HCT116 (cell line): ENCODE measurements at regions not wholly inside any gene's neighbourhood (a gene's known extent, or its start where the extent isn't known, plus 50 kb on each side); places are given as distances from the start of the nearest gene placed in this dataset.

Experiments used
- CEBPB ChIP-seq: IDR thresholded peaks from 2 replicates; pipeline ENCODE4 v1.6.1; 2012; ENCODE audit warnings: low read depth
- EGR1 ChIP-seq: IDR thresholded peaks from 2 replicates; pipeline ENCODE4 v1.6.1; 2012; ENCODE audit warnings: low read depth
- POLR2A ChIP-seq: IDR thresholded peaks from 2 replicates; pipeline ENCODE4 v1.7.0; 2011; ENCODE audit warnings: borderline replicate concordance; ENCODE audit not compliant: insufficient read depth, insufficient read length; ENCODE audit errors: extremely low read depth
- POLR2AphosphoS5 ChIP-seq: IDR thresholded peaks from 2 replicates; pipeline ENCODE4 v1.6.1; 2011; ENCODE audit warnings: mild to moderate bottlenecking, low read depth, low read length, moderate library complexity
- RAD21 ChIP-seq: IDR thresholded peaks from 2 replicates; pipeline ENCODE4 v1.6.1; 2012; ENCODE audit warnings: low read depth, mild to moderate bottlenecking
- SP1 ChIP-seq: IDR thresholded peaks from 2 replicates; pipeline ENCODE4 v1.6.1; 2012; ENCODE audit warnings: low read depth
- ZNF274 ChIP-seq: fragments of 200-500 bp; sonication (Bioruptor generic); IDR thresholded peaks from 2 replicates; pipeline ENCODE4 v1.6.1; 2014; ENCODE audit warnings: mild to moderate bottlenecking, low read depth, low read length, inconsistent platforms
- TF ChIP-seq, protein P1 (sequence below), 3 experiments: fragments of 200-600 bp in 1 of 3; sonication (generic) in 1 of 3; IDR thresholded peaks in 2 of 3; conservative IDR thresholded peaks in 1 of 3; 2 replicates each; pipeline ENCODE4 v1.5.1; 2012 to 2017; ENCODE audit warnings: low read depth in 2 of 3, low read length in 2 of 3, antibody characterized with exemption in 1 of 3, borderline replicate concordance in 1 of 3, control low read depth in 1 of 3, mild to moderate bottlenecking in 1 of 3, mixed read lengths in 1 of 3, mixed run types in 1 of 3, moderate library complexity in 1 of 3; ENCODE audit not compliant: insufficient read depth in 1 of 3
- TF ChIP-seq, protein P2 (sequence below): IDR thresholded peaks from 2 replicates; pipeline ENCODE4 v1.6.1; 2011; ENCODE audit warnings: mild to moderate bottlenecking, low read length, moderate library complexity; ENCODE audit not compliant: insufficient replicate concordance; ENCODE audit errors: extremely low read depth
- TF ChIP-seq, protein P3 (sequence below): IDR thresholded peaks from 2 replicates; pipeline ENCODE4 v1.6.1; 2012; ENCODE audit warnings: low read depth
- TF ChIP-seq, protein P4 (sequence below): IDR thresholded peaks from 2 replicates; pipeline ENCODE4 v1.6.1; 2012

DNA sequence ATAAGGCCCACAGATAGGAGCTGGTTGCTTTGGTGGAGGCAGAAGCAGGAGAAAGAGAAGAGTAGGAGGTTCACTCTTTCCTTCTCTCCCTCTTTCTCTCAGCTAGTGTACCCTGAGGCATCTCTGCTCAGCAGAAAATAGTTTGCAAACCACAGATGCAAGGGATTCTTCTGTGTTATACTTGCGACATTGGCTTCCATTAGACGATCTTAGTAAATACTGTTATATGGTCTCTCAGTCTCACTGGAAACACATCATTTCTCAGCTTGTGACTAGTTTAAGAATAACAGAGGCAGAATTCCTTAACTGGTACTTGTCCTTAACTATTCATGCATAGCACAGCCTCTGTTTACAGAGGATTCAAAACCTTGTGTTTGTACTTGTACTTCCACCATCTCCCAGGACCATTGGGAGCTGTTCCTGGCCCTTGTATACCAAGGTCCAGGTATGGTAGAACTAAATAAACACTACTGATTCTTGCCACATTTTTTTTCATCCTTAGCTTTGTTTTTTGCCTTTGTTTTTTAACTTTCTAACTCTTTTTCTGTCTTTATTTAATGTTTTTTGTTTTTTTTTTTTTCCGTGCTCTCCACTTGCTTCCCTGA lies 218.2 kb downstream of the OTOR start:
- TF ChIP-seq, protein P1, sequence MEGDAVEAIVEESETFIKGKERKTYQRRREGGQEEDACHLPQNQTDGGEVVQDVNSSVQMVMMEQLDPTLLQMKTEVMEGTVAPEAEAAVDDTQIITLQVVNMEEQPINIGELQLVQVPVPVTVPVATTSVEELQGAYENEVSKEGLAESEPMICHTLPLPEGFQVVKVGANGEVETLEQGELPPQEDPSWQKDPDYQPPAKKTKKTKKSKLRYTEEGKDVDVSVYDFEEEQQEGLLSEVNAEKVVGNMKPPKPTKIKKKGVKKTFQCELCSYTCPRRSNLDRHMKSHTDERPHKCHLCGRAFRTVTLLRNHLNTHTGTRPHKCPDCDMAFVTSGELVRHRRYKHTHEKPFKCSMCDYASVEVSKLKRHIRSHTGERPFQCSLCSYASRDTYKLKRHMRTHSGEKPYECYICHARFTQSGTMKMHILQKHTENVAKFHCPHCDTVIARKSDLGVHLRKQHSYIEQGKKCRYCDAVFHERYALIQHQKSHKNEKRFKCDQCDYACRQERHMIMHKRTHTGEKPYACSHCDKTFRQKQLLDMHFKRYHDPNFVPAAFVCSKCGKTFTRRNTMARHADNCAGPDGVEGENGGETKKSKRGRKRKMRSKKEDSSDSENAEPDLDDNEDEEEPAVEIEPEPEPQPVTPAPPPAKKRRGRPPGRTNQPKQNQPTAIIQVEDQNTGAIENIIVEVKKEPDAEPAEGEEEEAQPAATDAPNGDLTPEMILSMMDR (IDR thresholded peaks at IDR 0.05 in 2 of 3, conservative IDR thresholded peaks at IDR 0.05 in 1 of 3; ENCODE audit: borderline replicate concordance in 1 of 3, insufficient read depth in 1 of 3, low read depth in 2 of 3, low read length in 2 of 3): no peak
- TF ChIP-seq, protein P2, sequence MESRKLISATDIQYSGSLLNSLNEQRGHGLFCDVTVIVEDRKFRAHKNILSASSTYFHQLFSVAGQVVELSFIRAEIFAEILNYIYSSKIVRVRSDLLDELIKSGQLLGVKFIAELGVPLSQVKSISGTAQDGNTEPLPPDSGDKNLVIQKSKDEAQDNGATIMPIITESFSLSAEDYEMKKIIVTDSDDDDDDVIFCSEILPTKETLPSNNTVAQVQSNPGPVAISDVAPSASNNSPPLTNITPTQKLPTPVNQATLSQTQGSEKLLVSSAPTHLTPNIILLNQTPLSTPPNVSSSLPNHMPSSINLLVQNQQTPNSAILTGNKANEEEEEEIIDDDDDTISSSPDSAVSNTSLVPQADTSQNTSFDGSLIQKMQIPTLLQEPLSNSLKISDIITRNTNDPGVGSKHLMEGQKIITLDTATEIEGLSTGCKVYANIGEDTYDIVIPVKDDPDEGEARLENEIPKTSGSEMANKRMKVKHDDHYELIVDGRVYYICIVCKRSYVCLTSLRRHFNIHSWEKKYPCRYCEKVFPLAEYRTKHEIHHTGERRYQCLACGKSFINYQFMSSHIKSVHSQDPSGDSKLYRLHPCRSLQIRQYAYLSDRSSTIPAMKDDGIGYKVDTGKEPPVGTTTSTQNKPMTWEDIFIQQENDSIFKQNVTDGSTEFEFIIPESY: no peak
- no peak for TF ChIP-seq EGR1
- no peak for TF ChIP-seq POLR2A
- TF ChIP-seq ZNF274: no peak
- TF ChIP-seq POLR2AphosphoS5: no peak
- TF ChIP-seq, protein P3, sequence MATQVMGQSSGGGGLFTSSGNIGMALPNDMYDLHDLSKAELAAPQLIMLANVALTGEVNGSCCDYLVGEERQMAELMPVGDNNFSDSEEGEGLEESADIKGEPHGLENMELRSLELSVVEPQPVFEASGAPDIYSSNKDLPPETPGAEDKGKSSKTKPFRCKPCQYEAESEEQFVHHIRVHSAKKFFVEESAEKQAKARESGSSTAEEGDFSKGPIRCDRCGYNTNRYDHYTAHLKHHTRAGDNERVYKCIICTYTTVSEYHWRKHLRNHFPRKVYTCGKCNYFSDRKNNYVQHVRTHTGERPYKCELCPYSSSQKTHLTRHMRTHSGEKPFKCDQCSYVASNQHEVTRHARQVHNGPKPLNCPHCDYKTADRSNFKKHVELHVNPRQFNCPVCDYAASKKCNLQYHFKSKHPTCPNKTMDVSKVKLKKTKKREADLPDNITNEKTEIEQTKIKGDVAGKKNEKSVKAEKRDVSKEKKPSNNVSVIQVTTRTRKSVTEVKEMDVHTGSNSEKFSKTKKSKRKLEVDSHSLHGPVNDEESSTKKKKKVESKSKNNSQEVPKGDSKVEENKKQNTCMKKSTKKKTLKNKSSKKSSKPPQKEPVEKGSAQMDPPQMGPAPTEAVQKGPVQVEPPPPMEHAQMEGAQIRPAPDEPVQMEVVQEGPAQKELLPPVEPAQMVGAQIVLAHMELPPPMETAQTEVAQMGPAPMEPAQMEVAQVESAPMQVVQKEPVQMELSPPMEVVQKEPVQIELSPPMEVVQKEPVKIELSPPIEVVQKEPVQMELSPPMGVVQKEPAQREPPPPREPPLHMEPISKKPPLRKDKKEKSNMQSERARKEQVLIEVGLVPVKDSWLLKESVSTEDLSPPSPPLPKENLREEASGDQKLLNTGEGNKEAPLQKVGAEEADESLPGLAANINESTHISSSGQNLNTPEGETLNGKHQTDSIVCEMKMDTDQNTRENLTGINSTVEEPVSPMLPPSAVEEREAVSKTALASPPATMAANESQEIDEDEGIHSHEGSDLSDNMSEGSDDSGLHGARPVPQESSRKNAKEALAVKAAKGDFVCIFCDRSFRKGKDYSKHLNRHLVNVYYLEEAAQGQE: no peak
- TF ChIP-seq, protein P4, sequence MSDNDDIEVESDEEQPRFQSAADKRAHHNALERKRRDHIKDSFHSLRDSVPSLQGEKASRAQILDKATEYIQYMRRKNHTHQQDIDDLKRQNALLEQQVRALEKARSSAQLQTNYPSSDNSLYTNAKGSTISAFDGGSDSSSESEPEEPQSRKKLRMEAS: no peak
- no peak for TF ChIP-seq CEBPB
- TF ChIP-seq RAD21: no peak
- TF ChIP-seq SP1: no peak
